Spinal cord (tissue), 9 donors: ENCODE measurements at regions not wholly inside any gene's neighbourhood (a gene's known extent, or its start where the extent isn't known, plus 50 kb on each side); places are given as distances from the start of the nearest gene placed in this dataset.

Source experiments
- DNase-seq, 6 donors: peaks; one replicate each; pipeline versions ENCODE4 v3.0.0 to v3.0.0-alpha.2; 2013 to 2015; ENCODE audit warnings: low spot score in 6 of 6, low read depth in 4 of 6
- H3K27ac ChIP-seq: one replicate; pipeline ENCODE4 v1.5.1; 2013; ENCODE audit warnings: low read depth, low read length, control low read depth
- H3K27me3 ChIP-seq: one replicate; pipeline ENCODE4 v1.6.1; 2013; ENCODE audit warnings: low read length; ENCODE audit not compliant: control insufficient read depth, insufficient read depth
- H3K36me3 ChIP-seq: one replicate; pipeline ENCODE4 v1.6.1; 2013; ENCODE audit warnings: low read length; ENCODE audit not compliant: control insufficient read depth, insufficient read depth
- H3K4me1 ChIP-seq: one replicate; pipeline ENCODE4 v1.6.1; 2013; ENCODE audit warnings: low read length; ENCODE audit not compliant: control insufficient read depth, insufficient read depth
- H3K4me3 ChIP-seq: one replicate; pipeline ENCODE4 v1.5.1; 2013; ENCODE audit warnings: low read depth, low read length, control low read depth
- H3K9me3 ChIP-seq: one replicate; pipeline ENCODE4 v1.6.1; 2013; ENCODE audit warnings: low read length; ENCODE audit not compliant: control insufficient read depth, insufficient read depth
- WGBS: methylation state at CpG from one replicate; pipeline ENCODE4 v1.1.5; 2013; ENCODE audit warnings: missing lambda C conversion rate; ENCODE audit not compliant: insufficient coverage; 5-methylcytosine and 5-hydroxymethylcytosine counted together
- donor health status: healthy.

GRCh38 chr3:64301476-64301875, 76.2 kb upstream of the PRICKLE2 start:
- WGBS: 83% methylated on average over 1 of the region's 2 CpGs
- Histone ChIP-seq H3K36me3 (no peaks in the 10 kb centered on the region), H3K27me3 (no peaks in the 10 kb centered on the region), H3K4me1 (no peaks in the 10 kb centered on the region), H3K27ac (no peak overlapping the region), H3K4me3 (no peak overlapping the region), H3K9me3 (peaks cover 1% of the 10 kb centered on the region)
- DNase-seq: peak in 2 of 6 donors; percentile 33 to 91

- Histone ChIP-seq H3K9me3 (peaks cover 1% of the 10 kb centered on the region), H3K27ac (no peak overlapping the region), H3K36me3 (no peaks in the 10 kb centered on the region), H3K4me3 (no peak overlapping the region), H3K27me3 (no peaks in the 10 kb centered on the region), H3K4me1 (no peaks in the 10 kb centered on the region)
- no CpG with 5 or more reads among the region's 1 CpG for WGBS
- no peak for DNase-seq
These were observed 75.6 kb upstream of the PRICKLE2 start for GRCh38 chr3:64300790-64301423.

GRCh38 chr3:64299206-64299605, 73.9 kb upstream of the PRICKLE2 start:
- H3K27ac ChIP-seq: no peak overlapping the region
- no peak overlapping the region for H3K4me3 ChIP-seq
- H3K9me3 ChIP-seq: peaks cover 1% of the 10 kb centered on the region
- H3K27me3 ChIP-seq: no peaks in the 10 kb centered on the region
- no peaks in the 10 kb centered on the region for H3K4me1 ChIP-seq
- no peak for DNase-seq
- WGBS: no CpG with 5 or more reads among the region's 1 CpG
- H3K36me3 ChIP-seq: no peaks in the 10 kb centered on the region

DNA sequence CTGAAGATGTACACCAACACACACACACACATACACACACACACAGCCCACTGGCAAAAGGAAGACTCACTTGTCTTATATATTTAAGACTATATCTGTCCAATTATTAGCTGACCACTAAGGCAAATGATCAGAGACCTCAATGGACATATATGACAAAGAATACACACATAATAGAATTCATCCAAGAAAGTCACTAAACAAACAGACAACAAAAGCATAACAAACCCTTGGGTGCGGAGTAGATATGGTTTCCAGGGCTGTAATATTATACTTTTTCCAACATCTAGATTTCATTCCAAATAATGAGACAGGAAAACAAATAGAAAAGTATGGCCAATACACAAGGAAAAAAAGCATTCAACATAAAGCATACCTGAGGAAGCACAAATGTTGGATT, 72.3 kb upstream of the PRICKLE2 start:
- Histone ChIP-seq H3K27ac (no peak overlapping the region), H3K27me3 (no peaks in the 10 kb centered on the region), H3K4me1 (no peaks in the 10 kb centered on the region), H3K4me3 (no peak overlapping the region), H3K36me3 (no peaks in the 10 kb centered on the region), H3K9me3 (peaks cover 1% of the 10 kb centered on the region)
- no peak for DNase-seq
- no CpG with 5 or more reads among the region's 1 CpG for WGBS

GRCh38 chr3:64295594-64295993, 70.3 kb upstream of the PRICKLE2 start:
- Histone ChIP-seq H3K4me1 (no peaks in the 10 kb centered on the region), H3K9me3 (peaks cover 1% of the 10 kb centered on the region), H3K27ac (no peak overlapping the region), H3K4me3 (no peak overlapping the region), H3K27me3 (no peaks in the 10 kb centered on the region), H3K36me3 (no peaks in the 10 kb centered on the region)
- 96% methylated on average over 4 of the region's 5 CpGs for WGBS
- no peak for DNase-seq

DNA sequence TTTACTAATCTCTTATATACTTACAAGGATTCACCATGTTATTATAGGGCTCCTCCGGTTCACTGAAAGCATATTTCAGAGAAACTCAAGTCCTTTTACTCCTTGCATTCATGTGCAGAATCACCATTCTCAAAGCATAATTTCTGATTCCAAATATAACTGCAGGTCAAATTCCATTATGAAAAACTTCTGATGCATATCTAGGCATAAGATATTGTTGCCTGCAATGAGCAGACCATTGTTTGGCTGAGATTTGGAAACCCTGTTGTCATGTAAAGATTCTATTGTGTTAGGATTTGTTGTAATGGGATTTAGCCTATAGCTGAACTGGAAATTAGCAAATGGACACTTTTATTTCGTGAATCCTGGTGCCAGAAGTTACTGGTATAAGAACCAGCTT, 69.5 kb upstream of the PRICKLE2 start:
- no peak overlapping the region for H3K27ac ChIP-seq
- DNase-seq: no peak
- no CpG with 5 or more reads among the region's 2 CpGs for WGBS
- no peaks in the 10 kb centered on the region for H3K27me3 ChIP-seq
- H3K4me1 ChIP-seq: no peaks in the 10 kb centered on the region
- no peak overlapping the region for H3K4me3 ChIP-seq
- peaks cover 1% of the 10 kb centered on the region for H3K9me3 ChIP-seq
- no peaks in the 10 kb centered on the region for H3K36me3 ChIP-seq

DNA sequence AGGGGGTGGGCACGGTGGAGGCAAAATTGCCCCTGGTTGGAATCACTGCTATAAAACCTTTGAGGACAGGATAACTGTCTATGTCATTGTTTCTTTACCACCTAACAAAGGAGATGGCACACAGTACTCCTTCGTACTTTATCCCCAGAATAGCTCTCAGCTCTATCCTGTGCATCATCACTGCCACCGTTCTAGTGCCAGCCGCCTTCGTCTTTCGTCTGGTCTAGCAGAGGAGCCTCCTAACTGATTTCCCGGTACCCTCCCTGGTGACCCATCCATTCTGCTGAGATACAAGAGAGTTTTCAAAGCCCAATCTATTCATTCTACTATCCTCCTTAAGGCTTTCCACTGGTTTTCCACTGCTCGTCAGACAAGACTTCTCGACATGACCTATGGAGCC, 67.9 kb upstream of the PRICKLE2 start:
- no peak overlapping the region for H3K4me3 ChIP-seq
- no peaks in the 10 kb centered on the region for H3K36me3 ChIP-seq
- H3K27me3 ChIP-seq: no peaks in the 10 kb centered on the region
- H3K9me3 ChIP-seq: peaks cover 1% of the 10 kb centered on the region
- WGBS: 97% methylated on average over 8 of the region's 9 CpGs
- DNase-seq: no peak
- no peaks in the 10 kb centered on the region for H3K4me1 ChIP-seq
- H3K27ac ChIP-seq: no peak overlapping the region

DNA sequence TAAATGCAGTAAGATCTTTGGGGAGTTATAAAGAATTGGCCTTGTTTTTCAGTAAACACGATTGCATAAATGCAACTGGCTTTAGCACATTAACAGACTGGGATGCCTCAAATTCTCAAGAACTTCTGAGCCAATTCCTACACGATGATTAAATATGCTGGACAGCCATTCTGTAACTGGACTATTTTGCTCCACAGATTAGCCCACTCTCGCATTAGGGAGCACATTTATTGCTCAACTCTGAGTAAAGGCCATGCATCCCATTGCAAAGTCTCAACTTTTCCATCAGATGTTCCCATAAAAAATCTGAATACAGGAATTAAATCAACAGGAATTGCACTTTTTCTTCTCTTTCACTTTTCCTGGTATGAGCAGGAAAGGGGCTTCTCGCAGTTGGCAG, 66.7 kb upstream of the PRICKLE2 start:
- no peaks in the 10 kb centered on the region for H3K27me3 ChIP-seq
- no peaks in the 10 kb centered on the region for H3K4me1 ChIP-seq
- H3K27ac ChIP-seq: no peak overlapping the region
- no peaks in the 10 kb centered on the region for H3K9me3 ChIP-seq
- no peak overlapping the region for H3K4me3 ChIP-seq
- DNase-seq: no peak
- no peaks in the 10 kb centered on the region for H3K36me3 ChIP-seq
- 100% methylated on average over 3 of the region's 4 CpGs for WGBS

DNA sequence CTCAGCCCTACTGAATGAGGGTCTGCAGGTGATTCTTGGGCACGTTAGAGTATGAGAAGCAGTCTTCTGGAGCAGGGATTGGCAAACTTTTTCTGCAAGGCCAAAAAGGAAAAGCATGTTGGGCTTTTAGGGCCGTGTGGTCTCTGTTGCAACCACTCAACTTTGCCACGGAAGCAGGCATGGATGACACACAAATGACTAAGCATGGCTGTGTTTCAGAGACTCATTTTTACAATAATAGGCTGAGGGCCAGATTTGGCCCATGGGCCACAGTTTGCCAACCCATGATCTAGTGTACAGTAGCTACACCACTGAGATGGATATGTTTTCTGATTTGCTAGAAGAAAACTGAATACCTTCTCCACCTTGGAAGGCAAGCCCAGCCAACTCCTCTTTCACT, 66.1 kb upstream of the PRICKLE2 start:
- Histone ChIP-seq H3K27me3 (no peaks in the 10 kb centered on the region), H3K9me3 (no peaks in the 10 kb centered on the region), H3K36me3 (no peaks in the 10 kb centered on the region), H3K4me1 (no peaks in the 10 kb centered on the region), H3K27ac (no peak overlapping the region), H3K4me3 (no peak overlapping the region)
- 80% methylated on average over 3 of the region's 3 CpGs for WGBS
- DNase-seq: no peak

GRCh38 chr3:64290864-64291263, 65.6 kb upstream of the PRICKLE2 start:
- DNase-seq: no peak
- WGBS: 82% methylated on average over 5 of the region's 5 CpGs

More at GRCh38 chr3:64290864-64291263, 65.6 kb upstream of the PRICKLE2 start:
- no peak overlapping the region for H3K4me3 ChIP-seq
- no peaks in the 10 kb centered on the region for H3K36me3 ChIP-seq
- H3K27ac ChIP-seq: no peak overlapping the region
- H3K4me1 ChIP-seq: no peaks in the 10 kb centered on the region
- no peaks in the 10 kb centered on the region for H3K27me3 ChIP-seq
- no peaks in the 10 kb centered on the region for H3K9me3 ChIP-seq
